ENCODE measurements at regions not wholly inside any gene's neighbourhood (a gene's known extent, or its start where the extent isn't known, plus 50 kb on each side); places are given as distances from the start of the nearest gene placed in this dataset.
A peak's percentile ranks its signal among the peaks of the same experiment; 100 is the strongest.

DNA sequence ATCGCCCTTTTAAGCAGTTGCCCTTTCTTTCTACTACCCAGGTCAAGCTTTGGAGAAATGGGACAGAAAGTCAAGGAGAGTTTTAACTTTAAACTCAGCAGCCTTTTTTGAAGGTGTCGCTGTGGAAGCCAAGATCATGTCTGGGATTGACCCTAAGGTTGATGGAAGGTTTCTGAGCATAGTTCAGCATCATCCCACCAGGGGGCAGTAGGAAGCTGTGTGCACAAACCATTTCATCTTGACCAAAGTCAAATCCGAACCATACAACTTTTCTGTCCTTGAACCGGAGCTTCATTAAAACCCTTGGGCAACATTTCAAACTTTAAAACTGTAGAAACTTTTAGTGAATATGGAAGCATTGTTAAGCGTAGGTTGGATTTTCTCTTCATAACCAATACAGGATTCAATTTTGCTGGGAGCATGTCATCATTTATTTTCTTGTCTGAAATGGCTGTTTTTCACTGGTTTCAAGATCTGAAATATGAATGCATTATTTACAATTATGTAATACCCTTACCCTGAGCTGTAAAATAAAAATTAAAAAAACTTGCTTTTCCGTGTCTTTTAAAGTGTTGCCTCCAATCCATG, 214.4 kb upstream of the KIAA1217 start:
- no peak overlapping the region for H2AFZ ChIP-seq
- no peak overlapping the region for H3K4me2 ChIP-seq
- no peaks in the 10 kb centered on the region for H3F3A ChIP-seq (ENCODE audit: insufficient read depth, low read depth)
- TF ChIP-seq EZH2 (IDR thresholded peaks at IDR 0.05; ENCODE audit: low read depth) = no peak
- TF ChIP-seq, protein P1, sequence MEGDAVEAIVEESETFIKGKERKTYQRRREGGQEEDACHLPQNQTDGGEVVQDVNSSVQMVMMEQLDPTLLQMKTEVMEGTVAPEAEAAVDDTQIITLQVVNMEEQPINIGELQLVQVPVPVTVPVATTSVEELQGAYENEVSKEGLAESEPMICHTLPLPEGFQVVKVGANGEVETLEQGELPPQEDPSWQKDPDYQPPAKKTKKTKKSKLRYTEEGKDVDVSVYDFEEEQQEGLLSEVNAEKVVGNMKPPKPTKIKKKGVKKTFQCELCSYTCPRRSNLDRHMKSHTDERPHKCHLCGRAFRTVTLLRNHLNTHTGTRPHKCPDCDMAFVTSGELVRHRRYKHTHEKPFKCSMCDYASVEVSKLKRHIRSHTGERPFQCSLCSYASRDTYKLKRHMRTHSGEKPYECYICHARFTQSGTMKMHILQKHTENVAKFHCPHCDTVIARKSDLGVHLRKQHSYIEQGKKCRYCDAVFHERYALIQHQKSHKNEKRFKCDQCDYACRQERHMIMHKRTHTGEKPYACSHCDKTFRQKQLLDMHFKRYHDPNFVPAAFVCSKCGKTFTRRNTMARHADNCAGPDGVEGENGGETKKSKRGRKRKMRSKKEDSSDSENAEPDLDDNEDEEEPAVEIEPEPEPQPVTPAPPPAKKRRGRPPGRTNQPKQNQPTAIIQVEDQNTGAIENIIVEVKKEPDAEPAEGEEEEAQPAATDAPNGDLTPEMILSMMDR (conservative IDR thresholded peaks at IDR 0.05) = peak; percentile 81
- no peaks in the 10 kb centered on the region for H4K20me1 ChIP-seq (ENCODE audit: insufficient read depth)
- DNase-seq = peak in 1 of 2 experiments; percentile 52
- ChIA-PET POLR2A (ENCODE audit: unreplicated experiment) (interaction anchor here (0.7 kb wide), 1 partner anchor 199 kb away, joined by 3 read pairs; no protein-coding TSS in a partner anchor), CTCF (interaction anchor here (0.6 to 1.0 kb wide), 4 partner anchors 49 to 524 kb away, joined by 3 to 12 read pairs (median 4); no protein-coding TSS in a partner anchor)
- no peaks in the 10 kb centered on the region for H3K9me2 ChIP-seq (ENCODE audit: insufficient read depth)
- H3K4me1 ChIP-seq (replicated peaks; ENCODE audit: insufficient read depth) = no peaks in the 10 kb centered on the region
- no peak overlapping the region for H3K4me3 ChIP-seq
- BruUV-seq (replicated peaks) = no TSS peak
- no peaks in the 10 kb centered on the region for H3K9me3 ChIP-seq (ENCODE audit: insufficient read depth, low read depth)
- H3K27ac ChIP-seq = no peak overlapping the region
- H3K79me2 ChIP-seq (ENCODE audit: low read depth) = no peaks in the 10 kb centered on the region
- intact Hi-C loops (cut with micrococcal nuclease; ENCODE audit: unreplicated experiment) = loop anchor here (1.0 to 2.0 kb wide), 6 partner anchors 202 to 563 kb away; no protein-coding TSS in a partner anchor
- H3K36me3 ChIP-seq (ENCODE audit: low read depth) = no peaks in the 10 kb centered on the region
- H3K27me3 ChIP-seq (ENCODE audit: insufficient read depth, low read depth) = no peaks in the 10 kb centered on the region

GRCh38 chr10:23999445-23999844, 209.5 kb upstream of the KIAA1217 start:
- ChIA-PET CTCF (no interaction called here), POLR2A (ENCODE audit: unreplicated experiment) (no interaction called here)
- TF ChIP-seq EZH2 (IDR thresholded peaks at IDR 0.05; ENCODE audit: low read depth) = no peak
- TF ChIP-seq, protein P1 (conservative IDR thresholded peaks at IDR 0.05) = no peak
- Histone ChIP-seq H3K4me2 (no peak overlapping the region), H3K4me1 (replicated peaks; ENCODE audit: insufficient read depth) (no peaks in the 10 kb centered on the region), H3K27me3 (ENCODE audit: insufficient read depth, low read depth) (no peaks in the 10 kb centered on the region), H3K9me2 (ENCODE audit: insufficient read depth) (no peaks in the 10 kb centered on the region), H3K27ac (no peak overlapping the region), H3K36me3 (ENCODE audit: low read depth) (no peaks in the 10 kb centered on the region), H3K4me3 (no peak overlapping the region), H3K9me3 (ENCODE audit: insufficient read depth, low read depth) (no peaks in the 10 kb centered on the region), H2AFZ (no peak overlapping the region), H4K20me1 (ENCODE audit: insufficient read depth) (no peaks in the 10 kb centered on the region), H3F3A (ENCODE audit: insufficient read depth, low read depth) (no peaks in the 10 kb centered on the region), H3K79me2 (ENCODE audit: low read depth) (no peaks in the 10 kb centered on the region)
- DNase-seq = no peak
- no TSS peak for BruUV-seq (replicated peaks)
- intact Hi-C loops (cut with micrococcal nuclease; ENCODE audit: unreplicated experiment) = no loop called here

- H3F3A ChIP-seq (ENCODE audit: insufficient read depth, low read depth) = no peaks in the 10 kb centered on the region
- H3K9me3 ChIP-seq (ENCODE audit: insufficient read depth, low read depth) = no peaks in the 10 kb centered on the region
- POLR2A ChIA-PET (ENCODE audit: unreplicated experiment) = no interaction called here
- H3K4me3 ChIP-seq = no peak overlapping the region
- no peak for DNase-seq
- CTCF ChIA-PET = no interaction called here
- no TSS peak for BruUV-seq (replicated peaks)
- no peak overlapping the region for H3K4me2 ChIP-seq
- H3K36me3 ChIP-seq (ENCODE audit: low read depth) = no peaks in the 10 kb centered on the region
- H3K9me2 ChIP-seq (ENCODE audit: insufficient read depth) = no peaks in the 10 kb centered on the region
- no peak overlapping the region for H3K27ac ChIP-seq
- H3K27me3 ChIP-seq (ENCODE audit: insufficient read depth, low read depth) = no peaks in the 10 kb centered on the region
- H4K20me1 ChIP-seq (ENCODE audit: insufficient read depth) = no peaks in the 10 kb centered on the region
- no peak for TF ChIP-seq EZH2 (IDR thresholded peaks at IDR 0.05; ENCODE audit: low read depth)
- TF ChIP-seq, protein P1 (conservative IDR thresholded peaks at IDR 0.05) = no peak
- H2AFZ ChIP-seq = no peak overlapping the region
- H3K79me2 ChIP-seq (ENCODE audit: low read depth) = no peaks in the 10 kb centered on the region
- intact Hi-C loops (cut with micrococcal nuclease; ENCODE audit: unreplicated experiment) = no loop called here
- no peaks in the 10 kb centered on the region for H3K4me1 ChIP-seq (replicated peaks; ENCODE audit: insufficient read depth)
Measured at GRCh38 chr10:24000271-24000813, 208.6 kb upstream of the KIAA1217 start.
